ENCODE measurements at regions not wholly inside any gene's neighbourhood (a gene's known extent, or its start where the extent isn't known, plus 50 kb on each side); places are given as distances from the start of the nearest gene placed in this dataset.

- H3K27me3 ChIP-seq (ENCODE audit: control insufficient read depth in 1 of 2, insufficient read depth in 2 of 2, low read length in 2 of 2) = no peaks in the 10 kb centered on the region
- CTCF ChIA-PET (ENCODE audit: low intra/inter-chr PET ratio, low total read pairs) = no interaction called here
- TF ChIP-seq ATF7-NPFF (CRISPR knock-in tag; IDR thresholded peaks at IDR 0.05; ENCODE audit: low read depth) = no peak
- TF ChIP-seq ZNF510 (CRISPR knock-in tag; IDR thresholded peaks at IDR 0.05; ENCODE audit: low read depth) = no peak
- TF ChIP-seq HOXA5 (CRISPR knock-in tag; IDR thresholded peaks at IDR 0.05) = no peak
- no peak for TF ChIP-seq ZNF703 (CRISPR knock-in tag; IDR thresholded peaks at IDR 0.05; ENCODE audit: borderline replicate concordance)
- no peak for TF ChIP-seq SAP130 (CRISPR knock-in tag; IDR thresholded peaks at IDR 0.05; ENCODE audit: low read depth)
- TF ChIP-seq ZNF276 (CRISPR knock-in tag; IDR thresholded peaks at IDR 0.05; ENCODE audit: low read depth) = no peak
- no peak for TF ChIP-seq MATR3 (CRISPR knock-in tag; IDR thresholded peaks at IDR 0.05)
- TF ChIP-seq RNF2 (conservative IDR thresholded peaks at IDR 0.05; ENCODE audit: low read depth) = no peak
- TF ChIP-seq HMGXB3 (CRISPR knock-in tag; IDR thresholded peaks at IDR 0.05; ENCODE audit: borderline replicate concordance) = no peak
- TF ChIP-seq HMG20A (CRISPR knock-in tag; IDR thresholded peaks at IDR 0.05; ENCODE audit: borderline replicate concordance) = no peak
- no peak for TF ChIP-seq PPARG (CRISPR knock-in tag; conservative IDR thresholded peaks at IDR 0.05)
- no peak for TF ChIP-seq TGIF2 (CRISPR knock-in tag; IDR thresholded peaks at IDR 0.05)
- TF ChIP-seq ATF4 (CRISPR knock-in tag; IDR thresholded peaks at IDR 0.05) = no peak
- POLR2A ChIA-PET = no interaction called here
- no peak for FAIRE-seq
- H3K79me2 ChIP-seq (ENCODE audit: insufficient read depth, low read length) = no peaks in the 10 kb centered on the region
- no peaks in the 10 kb centered on the region for H3K4me1 ChIP-seq (ENCODE audit: insufficient read depth, low read length)
- in situ Hi-C loops (cut with HindIII; ENCODE audit: extremely low pct_ligation_motif_present, low pct_unique_long_range_greater_than_20kb) (no loop called here), intact Hi-C loops (cut with micrococcal nuclease; ENCODE audit: unreplicated experiment) (no loop called here)
- H4K20me1 ChIP-seq (ENCODE audit: insufficient read depth, low read length) = no peaks in the 10 kb centered on the region
- H3K9ac ChIP-seq (ENCODE audit: insufficient read depth, low read depth, low read length) = no peak overlapping the region
- peaks cover 14% of the 10 kb centered on the region for H3K9me3 ChIP-seq (ENCODE audit: low read length)
- no peak for ATAC-seq
- DNase-seq (ENCODE audit: low spot score) = no peak
- H3K36me3 ChIP-seq (replicated peaks in 1 of 2; ENCODE audit: control insufficient read depth in 1 of 2, insufficient read depth in 2 of 2, low read length in 2 of 2) = no peaks in the 10 kb centered on the region
- H2AFZ ChIP-seq (ENCODE audit: low read length) = no peak overlapping the region
- WGBS (ENCODE audit: low lambda C conversion rate) = 14% methylated on average over 3 of the region's 3 CpGs
- BruUV-seq (replicated peaks) = no TSS peak
- no peak overlapping the region for H3K4me2 ChIP-seq (ENCODE audit: low read depth, low read length)
- H3K4me3 ChIP-seq (replicated peaks in 1 of 3; ENCODE audit: insufficient read depth in 1 of 3, low read depth in 2 of 3, low read length in 3 of 3) = no peak overlapping the region
- no peak overlapping the region for H3K27ac ChIP-seq (ENCODE audit: extremely low read length, insufficient read depth, low read length)
These were observed 448.7 kb downstream of the EPHA4 start for GRCh38 chr2:221123396-221123795.
